Neural cell (in vitro differentiated cells): ENCODE measurements at regions not wholly inside any gene's neighbourhood (a gene's known extent, or its start where the extent isn't known, plus 50 kb on each side); places are given as distances from the start of the nearest gene placed in this dataset.

Source experiments
- H2AFZ ChIP-seq: fragments of 200-600, 300-800 bp; sonication (generic), shearing (Covaris generic); 2 replicates; pipeline ENCODE4 v1.6.0; 2014; ENCODE audit warnings: low read depth, mild to moderate bottlenecking, antibody characterized with exemption, low read length, moderate library complexity
- H3F3A ChIP-seq: fragments of 200-600 bp; shearing (Covaris generic); 2 replicates; pipeline ENCODE4 v1.6.1; 2016; ENCODE audit warnings: mild to moderate bottlenecking, moderate library complexity, mixed read lengths, antibody characterized with exemption, low read length; ENCODE audit not compliant: insufficient read depth, poor library complexity, severe bottlenecking
- H3K27ac ChIP-seq: fragments of 200-600, 300-800 bp; sonication (generic), shearing (Covaris generic); 2 replicates; pipeline ENCODE4 v1.5.1; 2014; ENCODE audit warnings: mild to moderate bottlenecking, low read length, moderate library complexity
- H3K27me3 ChIP-seq: fragments of 300-800, 200-600 bp; sonication (generic), shearing (Covaris generic); 2 replicates; pipeline ENCODE4 v1.6.0; 2014; ENCODE audit warnings: mild to moderate bottlenecking, low read depth, low read length, moderate library complexity; ENCODE audit not compliant: insufficient read depth
- H3K36me3 ChIP-seq: fragments of 300-800, 200-600 bp; sonication (generic), shearing (Covaris generic); 2 replicates; pipeline ENCODE4 v1.5.1; 2014; ENCODE audit warnings: mild to moderate bottlenecking, antibody characterized with exemption, low read length, moderate library complexity; ENCODE audit not compliant: insufficient read depth
- H3K4me2 ChIP-seq: fragments of 300-800, 200-600 bp; sonication (generic), shearing (Covaris generic); 2 replicates; pipeline ENCODE4 v1.6.0; 2014; ENCODE audit warnings: mild to moderate bottlenecking, low read length
- H3K4me3 ChIP-seq: fragments of 300-800, 200-600 bp; sonication (generic), shearing (Covaris generic); 2 replicates; pipeline ENCODE4 v1.5.1; 2014; ENCODE audit warnings: mild to moderate bottlenecking, low read length, moderate library complexity
- H3K79me2 ChIP-seq: fragments of 200-600 bp; shearing (Covaris generic); replicated peaks from 2 replicates; pipeline ENCODE4 v1.6.0; 2014; ENCODE audit warnings: mild to moderate bottlenecking, low read length, moderate library complexity; ENCODE audit not compliant: insufficient read depth
- H3K9ac ChIP-seq: fragments of 300-800, 200-600 bp; sonication (generic), shearing (Covaris generic); 2 replicates; pipeline ENCODE4 v1.6.1; 2016; ENCODE audit warnings: mild to moderate bottlenecking, low read length, mixed read lengths
- H3K9me2 ChIP-seq: fragments of 200-600 bp; shearing (Covaris generic); 2 replicates; pipeline ENCODE4 v1.6.1; 2016; ENCODE audit warnings: mild to moderate bottlenecking, low read length, mixed read lengths; ENCODE audit not compliant: insufficient read depth
- H3K9me3 ChIP-seq: fragments of 200-600, 300-800 bp; sonication (generic), shearing (Covaris generic); 2 replicates; pipeline ENCODE4 v1.6.1; 2016; ENCODE audit warnings: mild to moderate bottlenecking, mixed run types, low read length, moderate library complexity, mixed read lengths
- H4K20me1 ChIP-seq: fragments of 200-600 bp; shearing (Covaris generic); 2 replicates; pipeline ENCODE4 v1.6.1; 2016; ENCODE audit warnings: mild to moderate bottlenecking, mixed run types; ENCODE audit not compliant: insufficient read depth
- CTCF ChIP-seq: fragments of 450-650 bp; IDR thresholded peaks from 2 replicates; pipeline ENCODE4 v1.5.1; 2014; ENCODE audit warnings: antibody characterized with exemption, mild to moderate bottlenecking, moderate library complexity; ENCODE audit not compliant: poor library complexity, severe bottlenecking
- EP300 ChIP-seq: fragments of 450-650 bp; conservative IDR thresholded peaks from 2 replicates; pipeline ENCODE4 v1.6.1; 2014; ENCODE audit warnings: antibody characterized with exemption, mild to moderate bottlenecking, moderate library complexity; ENCODE audit not compliant: poor library complexity, severe bottlenecking
- EZH2 ChIP-seq: fragments of 200-600, 300-800 bp; shearing (Covaris generic), sonication (generic); IDR thresholded peaks from 2 replicates; pipeline ENCODE4 v1.6.1; 2014; ENCODE audit warnings: antibody characterized with exemption, low read length, borderline replicate concordance, mild to moderate bottlenecking; ENCODE audit not compliant: insufficient read depth, poor library complexity, severe bottlenecking
- MXI1 ChIP-seq: fragments of 450-650 bp; conservative IDR thresholded peaks from 2 replicates; pipeline ENCODE4 v1.6.1; 2014; ENCODE audit warnings: antibody characterized with exemption, mild to moderate bottlenecking; ENCODE audit not compliant: poor library complexity, severe bottlenecking
- POLR2AphosphoS5 ChIP-seq: IDR thresholded peaks from 2 replicates; pipeline ENCODE4 v1.6.1; 2012
- RAD21 ChIP-seq: fragments of 450-650 bp; conservative IDR thresholded peaks from 2 replicates; pipeline ENCODE4 v1.6.1; 2014; ENCODE audit warnings: antibody characterized with exemption, mild to moderate bottlenecking, moderate library complexity
- REST ChIP-seq: IDR thresholded peaks from 2 replicates; pipeline ENCODE4 v1.6.1; 2012; ENCODE audit warnings: borderline replicate concordance
- SMC3 ChIP-seq: fragments of 450-650 bp; conservative IDR thresholded peaks from 2 replicates; pipeline ENCODE4 v1.6.1; 2014; ENCODE audit warnings: antibody characterized with exemption, mild to moderate bottlenecking, moderate library complexity; ENCODE audit not compliant: poor library complexity
- TAF1 ChIP-seq: IDR thresholded peaks from 2 replicates; pipeline ENCODE4 v1.6.1; 2012; ENCODE audit warnings: low read depth

GRCh38 chr11:106156290-106156937, 79.0 kb downstream of the AASDHPPT start:
- TF ChIP-seq TAF1: no peak
- TF ChIP-seq SMC3: peak; percentile 91
- no peak for TF ChIP-seq EZH2
- no peak for TF ChIP-seq REST
- TF ChIP-seq MXI1: no peak
- TF ChIP-seq RAD21: peak; percentile 85
- no peak for TF ChIP-seq EP300
- peak; percentile 82 for TF ChIP-seq CTCF
- no peak for TF ChIP-seq POLR2AphosphoS5
- H3K4me2 ChIP-seq: no peak overlapping the region
- no peaks in the 10 kb centered on the region for H3K79me2 ChIP-seq
- H3K27ac ChIP-seq: no peak overlapping the region
- no peaks in the 10 kb centered on the region for H3F3A ChIP-seq
- no peak overlapping the region for H3K4me3 ChIP-seq
- H4K20me1 ChIP-seq: no peaks in the 10 kb centered on the region
- H3K9ac ChIP-seq: no peak overlapping the region
- no peak overlapping the region for H2AFZ ChIP-seq
- no peaks in the 10 kb centered on the region for H3K27me3 ChIP-seq
- H3K9me3 ChIP-seq: no peaks in the 10 kb centered on the region
- no peaks in the 10 kb centered on the region for H3K36me3 ChIP-seq
- H3K9me2 ChIP-seq: no peaks in the 10 kb centered on the region

- no peaks in the 10 kb centered on the region for H3F3A ChIP-seq
- H3K36me3 ChIP-seq: no peaks in the 10 kb centered on the region
- H2AFZ ChIP-seq: no peak overlapping the region
- no peak overlapping the region for H3K4me3 ChIP-seq
- no peaks in the 10 kb centered on the region for H3K27me3 ChIP-seq
- no peak overlapping the region for H3K27ac ChIP-seq
- H3K9me3 ChIP-seq: no peaks in the 10 kb centered on the region
- no peaks in the 10 kb centered on the region for H3K79me2 ChIP-seq
- no peak for TF ChIP-seq EZH2
- TF ChIP-seq CTCF: no peak
- TF ChIP-seq EP300: no peak
- no peak for TF ChIP-seq MXI1
- no peak for TF ChIP-seq REST
- TF ChIP-seq SMC3: no peak
- TF ChIP-seq POLR2AphosphoS5: no peak
- TF ChIP-seq TAF1: no peak
- TF ChIP-seq RAD21: no peak
- no peaks in the 10 kb centered on the region for H3K9me2 ChIP-seq
- no peak overlapping the region for H3K9ac ChIP-seq
- no peak overlapping the region for H3K4me2 ChIP-seq
- no peaks in the 10 kb centered on the region for H4K20me1 ChIP-seq
Observed at GRCh38 chr11:106158406-106158805, 80.9 kb downstream of the AASDHPPT start.
